SK-N-SH treated with all-trans-retinoic acid at 6 μM for 48 hours (cell line): ENCODE measurements at regions not wholly inside any gene's neighbourhood (a gene's known extent, or its start where the extent isn't known, plus 50 kb on each side); places are given as distances from the start of the nearest gene placed in this dataset.

Source experiments
- ATAC-seq: fragments of 200-7000 bp; cut with Tn5 transposase; 3 replicates; pipeline ENCODE4 v1.9.1; 2020; ENCODE audit warnings: mild to moderate bottlenecking, moderate library complexity
- BACH2 ChIP-seq: fragments of 250-450 bp; sonication (Bioruptor Pico); IDR thresholded peaks from 2 replicates; pipeline ENCODE4 v1.9.0; 2021; ENCODE audit warnings: mild to moderate bottlenecking, borderline replicate concordance
- CSDC2 ChIP-seq: fragments of 250-450 bp; sonication (Bioruptor Pico); IDR thresholded peaks from 2 replicates; pipeline ENCODE4 v1.5.0; 2020; ENCODE audit warnings: mild to moderate bottlenecking, moderate library complexity
- CSRNP3 ChIP-seq: fragments of 250-450 bp; sonication (Bioruptor Pico); IDR thresholded peaks from 2 replicates; pipeline ENCODE4 v1.5.1; 2021; ENCODE audit warnings: mild to moderate bottlenecking, moderate library complexity
- ESRRG ChIP-seq: fragments of 250-450 bp; sonication (Bioruptor Pico); IDR thresholded peaks from 2 replicates; pipeline ENCODE4 v1.6.1; 2021; ENCODE audit warnings: mild to moderate bottlenecking
- GLIS3 ChIP-seq: fragments of 250-450 bp; sonication (Bioruptor Pico); IDR thresholded peaks from 2 replicates; pipeline ENCODE4 v1.5.0; 2020; ENCODE audit warnings: mild to moderate bottlenecking, moderate library complexity
- ISL1 ChIP-seq: fragments of 250-450 bp; sonication (Bioruptor Pico); IDR thresholded peaks from 2 replicates; pipeline ENCODE4 v2.1.2; 2022; ENCODE audit warnings: mild to moderate bottlenecking, moderate library complexity
- OSR1 ChIP-seq: fragments of 250-450 bp; sonication (Bioruptor Pico); IDR thresholded peaks from 2 replicates; pipeline ENCODE4 v1.8.0; 2022; ENCODE audit warnings: moderate library complexity, mild to moderate bottlenecking, inconsistent platforms
- PATZ1 ChIP-seq: fragments of 250-450 bp; sonication (Bioruptor Pico); IDR thresholded peaks from 2 replicates; pipeline ENCODE4 v1.8.0; 2020; ENCODE audit warnings: mild to moderate bottlenecking, moderate library complexity, borderline replicate concordance
- PPARA ChIP-seq: fragments of 250-450 bp; sonication (Bioruptor Pico); IDR thresholded peaks from 2 replicates; pipeline ENCODE4 v1.5.0; 2020; ENCODE audit warnings: mild to moderate bottlenecking, borderline replicate concordance
- RARB ChIP-seq: fragments of 250-450 bp; sonication (Bioruptor Pico); IDR thresholded peaks from 2 replicates; pipeline ENCODE4 v1.8.0; 2021; ENCODE audit warnings: mild to moderate bottlenecking, moderate library complexity
- SNAI2 ChIP-seq: fragments of 250-450 bp; sonication (Bioruptor Pico); IDR thresholded peaks from 2 replicates; pipeline ENCODE4 v1.5.0; 2020; ENCODE audit warnings: mild to moderate bottlenecking, moderate library complexity
- TOX ChIP-seq: fragments of 250-450 bp; sonication (Bioruptor Pico); IDR thresholded peaks from 2 replicates; pipeline ENCODE4 v1.8.0; 2021; ENCODE audit warnings: mild to moderate bottlenecking, moderate library complexity, borderline replicate concordance
- ZC3H10 ChIP-seq: fragments of 250-450 bp; sonication (Bioruptor Pico); IDR thresholded peaks from 2 replicates; pipeline ENCODE4 v1.5.1; 2021; ENCODE audit warnings: mild to moderate bottlenecking, moderate library complexity
- ZFP3 ChIP-seq: fragments of 250-450 bp; sonication (Bioruptor Pico); IDR thresholded peaks from 2 replicates; pipeline ENCODE4 v1.5.0; 2020; ENCODE audit warnings: mild to moderate bottlenecking, moderate library complexity
- ZFP30 ChIP-seq: fragments of 450-650 bp; formaldehyde crosslinking; IDR thresholded peaks from 2 replicates; pipeline ENCODE4 v1.5.0; 2022; ENCODE audit warnings: mild to moderate bottlenecking, moderate library complexity
- ZNF565 ChIP-seq: fragments of 450-650 bp; formaldehyde crosslinking; conservative IDR thresholded peaks from 2 replicates; pipeline ENCODE4 v1.5.0; 2020; ENCODE audit warnings: low read depth, mild to moderate bottlenecking, moderate library complexity
- ZNF70 ChIP-seq: fragments of 450-650 bp; formaldehyde crosslinking; IDR thresholded peaks from 2 replicates; pipeline ENCODE4 v1.5.0; 2020; ENCODE audit warnings: mild to moderate bottlenecking, moderate library complexity
- ZNF8 ChIP-seq: fragments of 450-650 bp; formaldehyde crosslinking; IDR thresholded peaks from 2 replicates; pipeline ENCODE4 v1.5.0; 2020; ENCODE audit warnings: mild to moderate bottlenecking, moderate library complexity
- TF ChIP-seq, protein P1 (sequence below): fragments of 250-450 bp; sonication (Bioruptor Pico); IDR thresholded peaks from 2 replicates; pipeline ENCODE4 v1.5.1; 2020; ENCODE audit warnings: low read depth, mild to moderate bottlenecking, moderate library complexity
- TF ChIP-seq, protein P2 (sequence below): fragments of 250-450 bp; sonication (Bioruptor Pico); IDR thresholded peaks from 2 replicates; pipeline ENCODE4 v1.5.0; 2020; ENCODE audit warnings: mild to moderate bottlenecking, moderate library complexity

- TF ChIP-seq CSRNP3 (CRISPR knock-in tag) (no peak), ZFP30 (CRISPR knock-in tag) (no peak), SNAI2 (no peak), ZFP3 (CRISPR knock-in tag) (no peak), ZNF565 (CRISPR knock-in tag) (no peak), BACH2 (CRISPR knock-in tag) (no peak), ZC3H10 (CRISPR knock-in tag) (no peak), CSDC2 (CRISPR knock-in tag) (no peak), ZNF8 (CRISPR knock-in tag) (no peak), ISL1 (no peak), TOX (CRISPR knock-in tag) (no peak), ESRRG (CRISPR knock-in tag) (no peak), PATZ1 (no peak), PPARA (CRISPR knock-in tag) (no peak)
- TF ChIP-seq, protein P1, sequence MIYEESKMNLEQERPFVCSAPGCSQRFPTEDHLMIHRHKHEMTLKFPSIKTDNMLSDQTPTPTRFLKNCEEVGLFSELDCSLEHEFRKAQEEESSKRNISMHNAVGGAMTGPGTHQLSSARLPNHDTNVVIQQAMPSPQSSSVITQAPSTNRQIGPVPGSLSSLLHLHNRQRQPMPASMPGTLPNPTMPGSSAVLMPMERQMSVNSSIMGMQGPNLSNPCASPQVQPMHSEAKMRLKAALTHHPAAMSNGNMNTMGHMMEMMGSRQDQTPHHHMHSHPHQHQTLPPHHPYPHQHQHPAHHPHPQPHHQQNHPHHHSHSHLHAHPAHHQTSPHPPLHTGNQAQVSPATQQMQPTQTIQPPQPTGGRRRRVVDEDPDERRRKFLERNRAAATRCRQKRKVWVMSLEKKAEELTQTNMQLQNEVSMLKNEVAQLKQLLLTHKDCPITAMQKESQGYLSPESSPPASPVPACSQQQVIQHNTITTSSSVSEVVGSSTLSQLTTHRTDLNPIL (CRISPR knock-in tag), result no peak
- ATAC-seq, result no peak
Measured at GRCh38 chrX:39299615-39300014, 498.4 kb downstream of the MID1IP1 start.

DNA sequence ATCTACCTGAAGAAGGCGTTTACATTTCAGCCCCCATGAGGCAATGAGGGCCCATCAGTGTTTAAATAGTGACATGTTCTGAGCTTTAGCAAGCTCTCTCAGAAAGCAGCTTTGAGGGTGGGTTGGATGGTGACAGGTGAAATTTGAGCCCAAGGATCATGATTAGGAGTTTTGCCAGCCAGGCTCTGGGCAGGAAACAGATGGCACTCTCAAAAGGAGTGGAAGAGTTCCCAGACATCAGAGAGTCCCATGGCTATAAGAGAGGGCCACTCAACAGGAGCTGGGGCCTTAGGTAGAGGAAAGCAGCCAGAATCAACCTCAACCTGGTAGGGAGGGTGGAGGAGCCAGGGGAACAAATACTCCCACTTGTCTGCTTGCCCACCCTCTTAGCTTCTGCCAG is 499.8 kb downstream of the MID1IP1 start:
- TF ChIP-seq ZFP3 (CRISPR knock-in tag) (no peak), ZNF70 (no peak), ISL1 (no peak), CSRNP3 (CRISPR knock-in tag) (no peak), GLIS3 (CRISPR knock-in tag) (no peak), ZNF565 (CRISPR knock-in tag) (no peak), ZNF8 (CRISPR knock-in tag) (no peak), TOX (CRISPR knock-in tag) (no peak), OSR1 (CRISPR knock-in tag) (no peak), ZC3H10 (CRISPR knock-in tag) (no peak), RARB (CRISPR knock-in tag) (no peak), ZFP30 (CRISPR knock-in tag) (no peak)
- TF ChIP-seq, protein P2, sequence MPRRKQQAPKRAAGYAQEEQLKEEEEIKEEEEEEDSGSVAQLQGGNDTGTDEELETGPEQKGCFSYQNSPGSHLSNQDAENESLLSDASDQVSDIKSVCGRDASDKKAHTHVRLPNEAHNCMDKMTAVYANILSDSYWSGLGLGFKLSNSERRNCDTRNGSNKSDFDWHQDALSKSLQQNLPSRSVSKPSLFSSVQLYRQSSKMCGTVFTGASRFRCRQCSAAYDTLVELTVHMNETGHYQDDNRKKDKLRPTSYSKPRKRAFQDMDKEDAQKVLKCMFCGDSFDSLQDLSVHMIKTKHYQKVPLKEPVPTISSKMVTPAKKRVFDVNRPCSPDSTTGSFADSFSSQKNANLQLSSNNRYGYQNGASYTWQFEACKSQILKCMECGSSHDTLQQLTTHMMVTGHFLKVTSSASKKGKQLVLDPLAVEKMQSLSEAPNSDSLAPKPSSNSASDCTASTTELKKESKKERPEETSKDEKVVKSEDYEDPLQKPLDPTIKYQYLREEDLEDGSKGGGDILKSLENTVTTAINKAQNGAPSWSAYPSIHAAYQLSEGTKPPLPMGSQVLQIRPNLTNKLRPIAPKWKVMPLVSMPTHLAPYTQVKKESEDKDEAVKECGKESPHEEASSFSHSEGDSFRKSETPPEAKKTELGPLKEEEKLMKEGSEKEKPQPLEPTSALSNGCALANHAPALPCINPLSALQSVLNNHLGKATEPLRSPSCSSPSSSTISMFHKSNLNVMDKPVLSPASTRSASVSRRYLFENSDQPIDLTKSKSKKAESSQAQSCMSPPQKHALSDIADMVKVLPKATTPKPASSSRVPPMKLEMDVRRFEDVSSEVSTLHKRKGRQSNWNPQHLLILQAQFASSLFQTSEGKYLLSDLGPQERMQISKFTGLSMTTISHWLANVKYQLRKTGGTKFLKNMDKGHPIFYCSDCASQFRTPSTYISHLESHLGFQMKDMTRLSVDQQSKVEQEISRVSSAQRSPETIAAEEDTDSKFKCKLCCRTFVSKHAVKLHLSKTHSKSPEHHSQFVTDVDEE (CRISPR knock-in tag), result no peak

DNA sequence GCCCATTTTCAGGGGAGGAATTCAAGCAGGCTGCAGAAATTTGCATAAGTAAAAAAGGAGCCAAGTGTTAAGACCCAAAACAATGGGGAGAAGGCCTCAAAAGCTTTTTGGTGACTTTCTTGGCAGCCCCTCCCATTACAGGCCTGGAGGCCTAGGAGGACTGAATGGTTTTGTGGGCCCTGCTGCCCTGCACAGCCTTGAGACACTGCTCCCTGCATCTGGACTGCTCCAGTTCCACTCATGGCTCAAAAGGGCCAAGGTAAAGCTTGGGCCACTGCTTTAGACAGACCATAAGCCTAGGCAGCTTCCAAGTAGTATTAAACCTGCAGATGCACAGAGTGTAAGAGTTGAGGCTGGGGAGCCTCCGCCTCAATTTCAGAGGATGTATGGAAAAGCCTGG is 501.6 kb downstream of the MID1IP1 start:
- no peak for ATAC-seq
- no peak for TF ChIP-seq BACH2 (CRISPR knock-in tag)

More for the DNA sequence above, 499.8 kb downstream of the MID1IP1 start:
- ATAC-seq, result no peak

DNA sequence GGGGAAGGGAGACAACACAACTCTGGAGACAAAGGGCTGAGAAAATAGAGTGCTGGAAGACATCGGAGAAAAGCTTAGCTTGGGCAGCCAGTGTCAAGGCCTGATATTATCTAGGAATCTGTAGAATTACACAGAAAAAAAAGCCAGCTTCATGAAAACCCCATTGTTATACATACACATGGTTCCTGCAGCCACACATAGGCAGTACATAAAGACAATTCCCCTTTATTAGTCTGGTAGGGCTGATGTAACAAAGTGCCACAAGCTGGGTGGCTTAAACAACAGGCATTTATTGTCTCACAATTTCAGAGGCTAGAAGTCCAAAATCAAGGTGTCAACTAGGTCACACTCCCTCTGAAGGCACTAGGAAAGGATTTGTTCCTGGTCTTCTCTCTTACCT is 503.5 kb downstream of the MID1IP1 start:
- no peak for ATAC-seq
- TF ChIP-seq ZNF70 (no peak), ZFP30 (CRISPR knock-in tag) (no peak), CSRNP3 (CRISPR knock-in tag) (no peak), SNAI2 (no peak), GLIS3 (CRISPR knock-in tag) (no peak), ZNF8 (CRISPR knock-in tag) (no peak), BACH2 (CRISPR knock-in tag) (no peak)
- TF ChIP-seq, protein P2 (CRISPR knock-in tag), result no peak
- TF ChIP-seq, protein P1 (CRISPR knock-in tag), result no peak
